ENCODE measurements at regions not wholly inside any gene's neighbourhood (a gene's known extent, or its start where the extent isn't known, plus 50 kb on each side); places are given as distances from the start of the nearest gene placed in this dataset.
"Not testable (repeated sequence)": the region's sequence is repeated elsewhere in the genome, so short reads cannot be mapped to it uniquely, and the experiment has no call there.

- no peak for DNase-seq (ENCODE audit: low read depth)
- Histone ChIP-seq H3K27me3 (replicated peaks; ENCODE audit: control insufficient read depth, insufficient read depth, low read length) (no peaks in the 10 kb centered on the region), H3K4me3 (ENCODE audit: low read length) (no peak overlapping the region), H3K9ac (ENCODE audit: low read length) (no peak overlapping the region), H3K4me1 (ENCODE audit: control insufficient read depth, insufficient read depth, low read length) (no peaks in the 10 kb centered on the region), H3K9me3 (ENCODE audit: control insufficient read depth, low read length) (no peaks in the 10 kb centered on the region), H3K36me3 (ENCODE audit: control insufficient read depth, insufficient read depth, low read length, severe bottlenecking) (no peaks in the 10 kb centered on the region)
Observed at GRCh38 chr2:194557993-194558392, 1099.0 kb upstream of the SLC39A10 start.

GRCh38 chr2:194556629-194557028 is 1100.4 kb upstream of the SLC39A10 start:
- no peak overlapping the region for H3K4me3 ChIP-seq (ENCODE audit: low read length)
- no peaks in the 10 kb centered on the region for H3K4me1 ChIP-seq (ENCODE audit: control insufficient read depth, insufficient read depth, low read length)
- no peaks in the 10 kb centered on the region for H3K36me3 ChIP-seq (ENCODE audit: control insufficient read depth, insufficient read depth, low read length, severe bottlenecking)
- H3K9me3 ChIP-seq (ENCODE audit: control insufficient read depth, low read length), result no peaks in the 10 kb centered on the region
- H3K27me3 ChIP-seq (replicated peaks; ENCODE audit: control insufficient read depth, insufficient read depth, low read length), result no peaks in the 10 kb centered on the region
- H3K9ac ChIP-seq (ENCODE audit: low read length), result no peak overlapping the region
- DNase-seq (ENCODE audit: low read depth), result no peak

- H3K4me3 ChIP-seq (ENCODE audit: low read length), result no peak overlapping the region
- no peaks in the 10 kb centered on the region for H3K4me1 ChIP-seq (ENCODE audit: control insufficient read depth, insufficient read depth, low read length)
- H3K36me3 ChIP-seq (ENCODE audit: control insufficient read depth, insufficient read depth, low read length, severe bottlenecking), result no peaks in the 10 kb centered on the region
- no peaks in the 10 kb centered on the region for H3K9me3 ChIP-seq (ENCODE audit: control insufficient read depth, low read length)
- H3K27me3 ChIP-seq (replicated peaks; ENCODE audit: control insufficient read depth, insufficient read depth, low read length), result no peaks in the 10 kb centered on the region
- no peak overlapping the region for H3K9ac ChIP-seq (ENCODE audit: low read length)
- no peak for DNase-seq (ENCODE audit: low read depth)
Observed at GRCh38 chr2:194553980-194554379, 1103.0 kb upstream of the SLC39A10 start.

- no peak for DNase-seq (ENCODE audit: low read depth)
- Histone ChIP-seq H3K4me1 (ENCODE audit: control insufficient read depth, insufficient read depth, low read length) (no peaks in the 10 kb centered on the region), H3K4me3 (ENCODE audit: low read length) (no peak overlapping the region), H3K36me3 (ENCODE audit: control insufficient read depth, insufficient read depth, low read length, severe bottlenecking) (no peaks in the 10 kb centered on the region), H3K9me3 (ENCODE audit: control insufficient read depth, low read length) (no peaks in the 10 kb centered on the region), H3K9ac (ENCODE audit: low read length) (no peak overlapping the region), H3K27me3 (replicated peaks; ENCODE audit: control insufficient read depth, insufficient read depth, low read length) (no peaks in the 10 kb centered on the region)
Observed at GRCh38 chr2:194550702-194551101, 1106.3 kb upstream of the SLC39A10 start.

GRCh38 chr2:194549387-194549786 is 1107.6 kb upstream of the SLC39A10 start:
- Histone ChIP-seq H3K4me1 (ENCODE audit: control insufficient read depth, insufficient read depth, low read length) (no peaks in the 10 kb centered on the region), H3K9ac (ENCODE audit: low read length) (no peak overlapping the region), H3K9me3 (ENCODE audit: control insufficient read depth, low read length) (no peaks in the 10 kb centered on the region), H3K36me3 (ENCODE audit: control insufficient read depth, insufficient read depth, low read length, severe bottlenecking) (no peaks in the 10 kb centered on the region), H3K4me3 (ENCODE audit: low read length) (no peak overlapping the region), H3K27me3 (replicated peaks; ENCODE audit: control insufficient read depth, insufficient read depth, low read length) (no peaks in the 10 kb centered on the region)
- no peak for DNase-seq (ENCODE audit: low read depth)

GRCh38 chr2:194545978-194546377 is 1111.0 kb upstream of the SLC39A10 start:
- Histone ChIP-seq H3K9me3 (ENCODE audit: control insufficient read depth, low read length) (no peaks in the 10 kb centered on the region), H3K9ac (ENCODE audit: low read length) (no peak overlapping the region), H3K4me1 (ENCODE audit: control insufficient read depth, insufficient read depth, low read length) (no peaks in the 10 kb centered on the region), H3K27me3 (replicated peaks; ENCODE audit: control insufficient read depth, insufficient read depth, low read length) (no peaks in the 10 kb centered on the region), H3K4me3 (ENCODE audit: low read length) (no peak overlapping the region), H3K36me3 (ENCODE audit: control insufficient read depth, insufficient read depth, low read length, severe bottlenecking) (no peaks in the 10 kb centered on the region)
- DNase-seq (ENCODE audit: low read depth), result peak; percentile 62

GRCh38 chr2:194539425-194539824 is 1117.6 kb upstream of the SLC39A10 start:
- Histone ChIP-seq H3K9ac (ENCODE audit: low read length) (no peak overlapping the region), H3K4me1 (ENCODE audit: control insufficient read depth, insufficient read depth, low read length) (no peaks in the 10 kb centered on the region), H3K4me3 (ENCODE audit: low read length) (no peak overlapping the region), H3K36me3 (ENCODE audit: control insufficient read depth, insufficient read depth, low read length, severe bottlenecking) (no peaks in the 10 kb centered on the region), H3K9me3 (ENCODE audit: control insufficient read depth, low read length) (peaks cover 5% of the 10 kb centered on the region), H3K27me3 (replicated peaks; ENCODE audit: control insufficient read depth, insufficient read depth, low read length) (no peaks in the 10 kb centered on the region)
- DNase-seq (ENCODE audit: low read depth), result no peak

- no peak for DNase-seq (ENCODE audit: low read depth)
- Histone ChIP-seq H3K9me3 (ENCODE audit: control insufficient read depth, low read length) (no peaks in the 10 kb centered on the region), H3K27me3 (replicated peaks; ENCODE audit: control insufficient read depth, insufficient read depth, low read length) (no peaks in the 10 kb centered on the region), H3K9ac (ENCODE audit: low read length) (no peak overlapping the region), H3K36me3 (ENCODE audit: control insufficient read depth, insufficient read depth, low read length, severe bottlenecking) (no peaks in the 10 kb centered on the region), H3K4me3 (ENCODE audit: low read length) (no peak overlapping the region), H3K4me1 (ENCODE audit: control insufficient read depth, insufficient read depth, low read length) (no peaks in the 10 kb centered on the region)
Observed at GRCh38 chr2:194526121-194526520, 1130.9 kb upstream of the SLC39A10 start.

GRCh38 chr2:194514281-194514680 is 1142.7 kb upstream of the SLC39A10 start:
- Histone ChIP-seq H3K36me3 (ENCODE audit: control insufficient read depth, insufficient read depth, low read length, severe bottlenecking) (no peaks in the 10 kb centered on the region), H3K9ac (ENCODE audit: low read length) (no peak overlapping the region), H3K4me1 (ENCODE audit: control insufficient read depth, insufficient read depth, low read length) (no peaks in the 10 kb centered on the region), H3K4me3 (ENCODE audit: low read length) (no peak overlapping the region), H3K27me3 (replicated peaks; ENCODE audit: control insufficient read depth, insufficient read depth, low read length) (no peaks in the 10 kb centered on the region), H3K9me3 (ENCODE audit: control insufficient read depth, low read length) (peaks cover 5% of the 10 kb centered on the region)
- no peak for DNase-seq (ENCODE audit: low read depth)

GRCh38 chr2:194511070-194511469 is 1146.0 kb upstream of the SLC39A10 start:
- not testable (repeated sequence) for H3K9me3 ChIP-seq (ENCODE audit: control insufficient read depth, low read length); H3K9ac ChIP-seq (ENCODE audit: low read length); H3K4me3 ChIP-seq (ENCODE audit: low read length); H3K27me3 ChIP-seq (replicated peaks; ENCODE audit: control insufficient read depth, insufficient read depth, low read length); H3K4me1 ChIP-seq (ENCODE audit: control insufficient read depth, insufficient read depth, low read length); H3K36me3 ChIP-seq (ENCODE audit: control insufficient read depth, insufficient read depth, low read length, severe bottlenecking)
- peak; percentile 6 for DNase-seq (ENCODE audit: low read depth)

GRCh38 chr2:194504876-194505275 is 1152.2 kb upstream of the SLC39A10 start:
- H3K27me3 ChIP-seq (replicated peaks; ENCODE audit: control insufficient read depth, insufficient read depth, low read length); H3K4me3 ChIP-seq (ENCODE audit: low read length); DNase-seq (ENCODE audit: low read depth); H3K9ac ChIP-seq (ENCODE audit: low read length); H3K4me1 ChIP-seq (ENCODE audit: control insufficient read depth, insufficient read depth, low read length); H3K36me3 ChIP-seq (ENCODE audit: control insufficient read depth, insufficient read depth, low read length, severe bottlenecking); H3K9me3 ChIP-seq (ENCODE audit: control insufficient read depth, low read length): not testable (repeated sequence)

GRCh38 chr2:194495046-194495445 is 1162.0 kb upstream of the SLC39A10 start:
- H3K9me3 ChIP-seq (ENCODE audit: control insufficient read depth, low read length), result no peaks in the 10 kb centered on the region
- H3K4me3 ChIP-seq (ENCODE audit: low read length), result no peak overlapping the region
- H3K4me1 ChIP-seq (ENCODE audit: control insufficient read depth, insufficient read depth, low read length), result peaks cover 5% of the 10 kb centered on the region
- H3K36me3 ChIP-seq (ENCODE audit: control insufficient read depth, insufficient read depth, low read length, severe bottlenecking), result no peaks in the 10 kb centered on the region
- H3K27me3 ChIP-seq (replicated peaks; ENCODE audit: control insufficient read depth, insufficient read depth, low read length), result no peaks in the 10 kb centered on the region
- peak; percentile 3 for DNase-seq (ENCODE audit: low read depth)
- no peak overlapping the region for H3K9ac ChIP-seq (ENCODE audit: low read length)
